HCT116 (cell line): ENCODE measurements at regions not wholly inside any gene's neighbourhood (a gene's known extent, or its start where the extent isn't known, plus 50 kb on each side); places are given as distances from the start of the nearest gene placed in this dataset.

Experiments used
- ATAC-seq: fragments of 200-7000 bp; cut with Tn5 transposase; 2 replicates; pipeline ENCODE4 v1.9.1; 2020; ENCODE audit warnings: mild to moderate bottlenecking, moderate library complexity
- BruUV-seq: library from RNA; stranded (reverse); fragments of 400-500 nt; replicated peaks from 2 replicates; lab custom pipeline; 2021; lab: Mats Ljungman, UMichigan
- CTCF ChIA-PET: fragments of 300-600 bp; sonication (Branson Sonifier 250); formaldehyde crosslinking; loops from one replicate; lab custom pipeline; 2021; ENCODE audit warnings: antibody characterized with exemption; lab: Charles Lee
- POLR2A ChIA-PET: fragments of 300-600, 350-600 bp; sonication (Branson Sonifier 250); formaldehyde crosslinking; loops from one replicate; lab custom pipeline; 2021; ENCODE audit warnings: antibody characterized with exemption; lab: Charles Lee
- RAD21 ChIA-PET, 2 experiments: fragments of 300-600 bp; sonication (Branson Sonifier 250); formaldehyde crosslinking; loops; one replicate each; lab custom pipeline; 2023; ENCODE audit warnings: low total read pairs in 2 of 2; ENCODE audit not compliant: uncharacterized antibody in 2 of 2, unreplicated experiment in 2 of 2, low non-redundant PET in 1 of 2; lab: Charles Lee
- DNase-seq: peaks from one replicate; pipeline ENCODE4 v3.0.0-alpha.2; 2010; ENCODE audit warnings: low read depth, low spot score
- H2AFZ ChIP-seq: fragments of 200-600 bp; shearing (Covaris generic), sonication (generic); 2 replicates; pipeline ENCODE4 v1.6.1; 2017; ENCODE audit warnings: low read depth, mixed run types, mixed read lengths, antibody characterized with exemption, low read length; ENCODE audit not compliant: poor library complexity, severe bottlenecking
- H3K27ac ChIP-seq: 2 replicates; pipeline ENCODE4 v1.5.1; 2012; ENCODE audit warnings: low read depth, low read length
- H3K27me3 ChIP-seq: fragments of 200-600 bp; sonication (generic); 2 replicates; pipeline ENCODE4 v1.6.1; 2016; ENCODE audit warnings: mixed run types, low read length, mixed read lengths; ENCODE audit not compliant: insufficient read depth
- H3K36me3 ChIP-seq, 2 experiments: fragments of 200-500 bp in 1 of 2; fragments of 200-600 bp in 1 of 2; sonication (Bioruptor generic) in 1 of 2; sonication (generic) in 1 of 2; 2 replicates each; pipeline versions ENCODE4 v1.5.1 to v1.6.1; 2014 to 2016; ENCODE audit warnings: low read length in 2 of 2, inconsistent platforms in 1 of 2, mixed read lengths in 1 of 2, mixed run types in 1 of 2; ENCODE audit not compliant: insufficient read depth in 2 of 2, control insufficient read depth in 1 of 2
- H3K4me1 ChIP-seq, 2 experiments: fragments of 200-600 bp in 1 of 2; sonication (generic) in 1 of 2; 2 replicates each; pipeline versions ENCODE4 v1.5.1 to v1.6.1; 2012 to 2017; ENCODE audit warnings: low read length in 2 of 2, inconsistent platforms in 1 of 2, mild to moderate bottlenecking in 1 of 2, mixed read lengths in 1 of 2, mixed run types in 1 of 2, moderate library complexity in 1 of 2; ENCODE audit not compliant: insufficient read depth in 2 of 2, control insufficient read depth in 1 of 2
- H3K4me2 ChIP-seq: fragments of 200-600 bp; sonication (generic); 2 replicates; pipeline ENCODE4 v1.6.1; 2017; ENCODE audit warnings: mixed run types, low read length, mixed read lengths
- H3K4me3 ChIP-seq, 2 experiments: fragments of 200-600 bp in 1 of 2; sonication (generic) in 1 of 2; replicated peaks in 1 of 2; 2 replicates each; pipeline ENCODE4 v1.5.1; 2011 to 2016; ENCODE audit warnings: low read length in 2 of 2, control low read depth in 1 of 2, low read depth in 1 of 2, mild to moderate bottlenecking in 1 of 2, mixed read lengths in 1 of 2, mixed run types in 1 of 2
- H3K79me2 ChIP-seq: fragments of 200-600 bp; sonication (generic); 2 replicates; pipeline ENCODE4 v1.6.1; 2017; ENCODE audit warnings: mild to moderate bottlenecking, mixed run types, low read length, moderate library complexity, mixed read lengths; ENCODE audit not compliant: insufficient read depth
- H3K9ac ChIP-seq: fragments of 200-600 bp; sonication (generic); 2 replicates; pipeline ENCODE4 v1.6.1; 2016; ENCODE audit warnings: low read length, mixed read lengths
- H3K9me2 ChIP-seq: fragments of 200-600 bp; sonication (generic), shearing (Covaris generic); 2 replicates; pipeline ENCODE4 v1.6.1; 2017; ENCODE audit warnings: mixed run types, mild to moderate bottlenecking, moderate library complexity; ENCODE audit not compliant: insufficient read depth
- H3K9me3 ChIP-seq, 2 experiments: fragments of 200-500 bp in 1 of 2; fragments of 200-600 bp in 1 of 2; sonication (Bioruptor generic) in 1 of 2; sonication (generic) in 1 of 2; 2 replicates each; pipeline ENCODE4 v1.6.1; 2014 to 2017; ENCODE audit warnings: low read length in 2 of 2, mixed read lengths in 2 of 2, inconsistent platforms in 1 of 2, low read depth in 1 of 2, mild to moderate bottlenecking in 1 of 2, mixed run types in 1 of 2, moderate library complexity in 1 of 2; ENCODE audit not compliant: control insufficient read depth in 1 of 2, insufficient read depth in 1 of 2
- H4K20me1 ChIP-seq: fragments of 200-600 bp; sonication (generic), shearing (Covaris generic); 2 replicates; pipeline ENCODE4 v1.6.1; 2017; ENCODE audit warnings: mixed run types, mild to moderate bottlenecking, moderate library complexity; ENCODE audit not compliant: insufficient read depth
- ATF3 ChIP-seq: IDR thresholded peaks from 2 replicates; pipeline ENCODE4 v1.6.1; 2012
- CBX3 ChIP-seq: IDR thresholded peaks from 2 replicates; pipeline ENCODE4 v1.6.1; 2012; ENCODE audit warnings: low read depth
- CEBPB ChIP-seq: IDR thresholded peaks from 2 replicates; pipeline ENCODE4 v1.6.1; 2012; ENCODE audit warnings: low read depth
- CTCF ChIP-seq, 3 experiments: fragments of 200-600 bp in 1 of 3; sonication (generic) in 1 of 3; IDR thresholded peaks in 2 of 3; conservative IDR thresholded peaks in 1 of 3; 2 replicates each; pipeline ENCODE4 v1.5.1; 2012 to 2017; ENCODE audit warnings: low read depth in 2 of 3, low read length in 2 of 3, antibody characterized with exemption in 1 of 3, borderline replicate concordance in 1 of 3, control low read depth in 1 of 3, mild to moderate bottlenecking in 1 of 3, mixed read lengths in 1 of 3, mixed run types in 1 of 3, moderate library complexity in 1 of 3; ENCODE audit not compliant: insufficient read depth in 1 of 3
- EGR1 ChIP-seq: IDR thresholded peaks from 2 replicates; pipeline ENCODE4 v1.6.1; 2012; ENCODE audit warnings: low read depth
- ELF1 ChIP-seq: IDR thresholded peaks from 2 replicates; pipeline ENCODE4 v1.6.1; 2012; ENCODE audit warnings: low read depth, borderline replicate concordance
- FOSL1 ChIP-seq: IDR thresholded peaks from 2 replicates; pipeline ENCODE4 v1.6.1; 2012; ENCODE audit warnings: low read depth
- POLR2AphosphoS5 ChIP-seq: IDR thresholded peaks from 2 replicates; pipeline ENCODE4 v1.6.1; 2011; ENCODE audit warnings: mild to moderate bottlenecking, low read depth, low read length, moderate library complexity
- SIN3A ChIP-seq: IDR thresholded peaks from 2 replicates; pipeline ENCODE4 v1.6.1; 2012; ENCODE audit warnings: low read depth
- SRF ChIP-seq: IDR thresholded peaks from 2 replicates; pipeline ENCODE4 v1.6.1; 2012; ENCODE audit warnings: low read depth
- intact Hi-C: fragments of 100-400 bp; cut with micrococcal nuclease; formaldehyde crosslinking; loops from 2 replicates; pipeline ENCODE4 v1.10.0; 2022

- Histone ChIP-seq H2AFZ (no peak overlapping the region), H3K9me3 (no peaks in the 10 kb centered on the region), H3K4me3 (no peak overlapping the region), H3K4me2 (no peak overlapping the region), H3K79me2 (no peaks in the 10 kb centered on the region), H3K9ac (no peak overlapping the region), H3K9me2 (no peaks in the 10 kb centered on the region), H3K27ac (no peak overlapping the region), H3K36me3 (no peaks in the 10 kb centered on the region), H3K27me3 (no peaks in the 10 kb centered on the region; the same call in 1 of the 2 replicates), H4K20me1 (no peaks in the 10 kb centered on the region), H3K4me1 (no peaks in the 10 kb centered on the region)
- BruUV-seq, result no TSS peak
- intact Hi-C loops, result no loop called here
- ChIA-PET CTCF (no interaction called here), RAD21 (no interaction called here), POLR2A (no interaction called here)
- no peak for TF ChIP-seq ATF3
- TF ChIP-seq SRF, result no peak
- TF ChIP-seq CTCF (IDR thresholded peaks at IDR 0.05 in 2 of 3, conservative IDR thresholded peaks at IDR 0.05 in 1 of 3; ENCODE audit: borderline replicate concordance in 1 of 3, insufficient read depth in 1 of 3, low read depth in 2 of 3, low read length in 2 of 3), result no peak
- no peak for TF ChIP-seq ELF1
- TF ChIP-seq SIN3A, result no peak
- TF ChIP-seq POLR2AphosphoS5, result no peak
- no peak for TF ChIP-seq CEBPB
- no peak for TF ChIP-seq EGR1
- TF ChIP-seq CBX3, result no peak
- DNase-seq (no peak), ATAC-seq (no peak)
These were observed 206.3 kb downstream of the IGSF11 start for GRCh38 chr3:118828351-118828750.

DNA sequence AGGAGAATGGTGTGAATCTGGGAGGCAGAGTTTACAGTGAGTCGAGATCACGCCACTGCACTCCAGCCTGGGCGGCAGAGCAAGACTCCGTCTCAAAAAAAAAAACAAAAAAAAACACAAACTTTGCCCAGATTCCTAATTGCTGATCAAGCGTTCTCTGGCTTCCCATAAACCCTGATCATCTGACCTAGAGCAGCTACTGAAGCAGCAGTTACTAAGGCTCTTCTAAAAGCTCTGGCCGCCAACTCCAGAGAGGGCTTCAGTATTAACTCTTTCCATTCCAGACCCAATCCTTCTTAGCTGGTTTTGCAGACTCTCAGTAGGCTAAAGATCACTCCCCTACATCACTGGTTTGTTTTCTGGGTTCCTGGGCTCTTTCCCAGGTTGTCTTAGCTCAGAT lies 201.6 kb downstream of the IGSF11 start:
- Histone ChIP-seq H2AFZ (no peak overlapping the region), H3K4me2 (no peak overlapping the region), H3K9ac (no peak overlapping the region), H4K20me1 (no peaks in the 10 kb centered on the region), H3K9me2 (no peaks in the 10 kb centered on the region), H3K27ac (no peak overlapping the region), H3K79me2 (no peaks in the 10 kb centered on the region), H3K4me3 (no peak overlapping the region), H3K4me1 (no peaks in the 10 kb centered on the region), H3K36me3 (no peaks in the 10 kb centered on the region), H3K9me3 (no peaks in the 10 kb centered on the region), H3K27me3 (no peaks in the 10 kb centered on the region; the same call in 1 of the 2 replicates)
- POLR2A ChIA-PET, result no interaction called here
- TF ChIP-seq FOSL1, result no peak
- intact Hi-C loops, result no loop called here
- DNase-seq (no peak), ATAC-seq (no peak)
- CTCF ChIA-PET, result no interaction called here
- BruUV-seq, result no TSS peak
- RAD21 ChIA-PET, result no interaction called here
